Keratinocyte (primary cell): ENCODE measurements at regions not wholly inside any gene's neighbourhood (a gene's known extent, or its start where the extent isn't known, plus 50 kb on each side); places are given as distances from the start of the nearest gene placed in this dataset.

Experiments
- DNase-seq: peaks from one replicate; pipeline ENCODE4 v3.0.0-alpha.2; 2011; ENCODE audit warnings: low read depth, missing footprints, low spot score
- FAIRE-seq: peaks from 2 replicates; lab custom pipeline; 2011; peaks lifted over from hg19 to GRCh38; lab: Jason Lieb, UNC
- H2AFZ ChIP-seq: 2 replicates; pipeline ENCODE4 v1.6.0; 2012; ENCODE audit warnings: low read length, control low read depth, inconsistent platforms; ENCODE audit not compliant: control insufficient read depth
- H3K27ac ChIP-seq: 2 replicates; pipeline ENCODE4 v1.5.1; 2011; ENCODE audit warnings: low read length; ENCODE audit not compliant: control insufficient read depth, insufficient read depth
- H3K27me3 ChIP-seq: 3 replicates; pipeline ENCODE4 v1.6.0; 2011; ENCODE audit warnings: low read length; ENCODE audit not compliant: control insufficient read depth, insufficient read depth; ENCODE audit errors: extremely low read depth
- H3K36me3 ChIP-seq, 2 experiments: 2 replicates in 1 of 2; 3 replicates in 1 of 2; pipeline ENCODE4 v1.5.1; 2011; ENCODE audit warnings: low read length in 2 of 2, mild to moderate bottlenecking in 1 of 2; ENCODE audit not compliant: control insufficient read depth in 2 of 2, insufficient read depth in 2 of 2; ENCODE audit errors: extremely low read depth in 1 of 2
- H3K4me1 ChIP-seq: 3 replicates; pipeline ENCODE4 v1.5.1; 2011; ENCODE audit warnings: low read length; ENCODE audit not compliant: control insufficient read depth, insufficient read depth; ENCODE audit errors: extremely low read depth
- H3K4me2 ChIP-seq: 3 replicates; pipeline ENCODE4 v1.6.0; 2011; ENCODE audit warnings: low read depth, low read length; ENCODE audit not compliant: control insufficient read depth, insufficient read depth; ENCODE audit errors: extremely low read depth
- H3K4me3 ChIP-seq, 3 experiments: fragments of 200-600 bp in 1 of 3; sonication (generic) in 1 of 3; 2 replicates in 2 of 3; 3 replicates in 1 of 3; pipeline ENCODE4 v1.5.1; 2011 to 2016; ENCODE audit warnings: low read length in 3 of 3, mild to moderate bottlenecking in 3 of 3, control low read depth in 2 of 3, inconsistent platforms in 1 of 3, low read depth in 1 of 3, mixed read lengths in 1 of 3, mixed run types in 1 of 3, moderate library complexity in 1 of 3; ENCODE audit not compliant: control insufficient read depth in 2 of 3, insufficient read depth in 2 of 3; ENCODE audit errors: extremely low read depth in 1 of 3
- H3K79me2 ChIP-seq: 2 replicates; pipeline ENCODE4 v1.6.0; 2012; ENCODE audit warnings: low read length; ENCODE audit not compliant: control insufficient read depth, insufficient read depth
- H3K9ac ChIP-seq: 3 replicates; pipeline ENCODE4 v1.6.0; 2011; ENCODE audit warnings: low read length; ENCODE audit not compliant: control insufficient read depth, insufficient read depth; ENCODE audit errors: extremely low read depth
- H3K9me1 ChIP-seq: 3 replicates; pipeline ENCODE4 v1.6.0; 2011; ENCODE audit warnings: low read length; ENCODE audit not compliant: control insufficient read depth, insufficient read depth; ENCODE audit errors: extremely low read depth
- H3K9me3 ChIP-seq: 2 replicates; pipeline ENCODE4 v1.5.1; 2012; ENCODE audit warnings: low read depth, low read length; ENCODE audit not compliant: control insufficient read depth
- H4K20me1 ChIP-seq: 3 replicates; pipeline ENCODE4 v1.6.0; 2011; ENCODE audit warnings: low read length; ENCODE audit not compliant: control insufficient read depth, insufficient read depth; ENCODE audit errors: extremely low read depth
- CTCF ChIP-seq, 3 experiments: IDR thresholded peaks in 1 of 3; conservative IDR thresholded peaks in 1 of 3; optimal IDR thresholded peaks in 1 of 3; 2 replicates in 2 of 3; 3 replicates in 1 of 3; pipeline versions ENCODE3 to v1.5.1; 2011; ENCODE audit warnings: low read length in 3 of 3, mild to moderate bottlenecking in 3 of 3, moderate library complexity in 2 of 3, control low read depth in 1 of 3, inconsistent platforms in 1 of 3; ENCODE audit not compliant: insufficient read depth in 2 of 3; ENCODE audit errors: extremely low read depth in 1 of 3
- EZH2 ChIP-seq: IDR thresholded peaks from one replicate; pipeline ENCODE4 v1.6.1; 2012; ENCODE audit warnings: inconsistent platforms, mild to moderate bottlenecking, low read length, moderate library complexity
- dilution Hi-C: fragments of 300-500 bp; cut with MboI; formaldehyde crosslinking; loops from one replicate; pipeline ENCODE4 v1.7.0; 2020; ENCODE audit warnings: low sequenced_read_pairs; ENCODE audit not compliant: extremely low pct_ligation_motif_present

- Histone ChIP-seq H3K36me3 (no peaks in the 10 kb centered on the region), H3K79me2 (no peaks in the 10 kb centered on the region), H3K4me1 (no peaks in the 10 kb centered on the region), H4K20me1 (no peaks in the 10 kb centered on the region), H3K27ac (no peak overlapping the region), H3K9me1 (no peaks in the 10 kb centered on the region), H3K9ac (no peak overlapping the region), H3K27me3 (no peaks in the 10 kb centered on the region), H3K4me2 (no peak overlapping the region), H2AFZ (no peak overlapping the region), H3K4me3 (no peak overlapping the region), H3K9me3 (no peaks in the 10 kb centered on the region)
- FAIRE-seq: no peak
- dilution Hi-C loops: loop anchor here (25.0 kb wide), 1 partner anchor 363 kb away; no protein-coding TSS in a partner anchor
- TF ChIP-seq CTCF (optimal IDR thresholded peaks at IDR 0.05 in 1 of 3, IDR thresholded peaks at IDR 0.05 in 1 of 3, conservative IDR thresholded peaks at IDR 0.05 in 1 of 3; ENCODE audit: extremely low read depth in 1 of 3, insufficient read depth in 2 of 3, low read length in 3 of 3) (no peak), EZH2 (no peak)
- no peak for DNase-seq
Measured at GRCh38 chr9:26325444-26325829, 567.2 kb downstream of the CAAP1 start.

- no peaks in the 10 kb centered on the region for H3K9me1 ChIP-seq
- H3K79me2 ChIP-seq: no peaks in the 10 kb centered on the region
- H3K9me3 ChIP-seq: no peaks in the 10 kb centered on the region
- H2AFZ ChIP-seq: no peak overlapping the region
- no peak overlapping the region for H3K27ac ChIP-seq
- dilution Hi-C loops: loop anchor here (25.0 kb wide), 1 partner anchor 363 kb away; no protein-coding TSS in a partner anchor
- no peak overlapping the region for H3K9ac ChIP-seq
- H3K4me2 ChIP-seq: no peak overlapping the region
- no peaks in the 10 kb centered on the region for H3K36me3 ChIP-seq
- no peaks in the 10 kb centered on the region for H4K20me1 ChIP-seq
- no peaks in the 10 kb centered on the region for H3K27me3 ChIP-seq
- H3K4me1 ChIP-seq: no peaks in the 10 kb centered on the region
- DNase-seq (no peak), FAIRE-seq (no peak)
- no peak for TF ChIP-seq CTCF (optimal IDR thresholded peaks at IDR 0.05 in 1 of 3, IDR thresholded peaks at IDR 0.05 in 1 of 3, conservative IDR thresholded peaks at IDR 0.05 in 1 of 3; ENCODE audit: extremely low read depth in 1 of 3, insufficient read depth in 2 of 3, low read length in 3 of 3)
- TF ChIP-seq EZH2: no peak
- no peak overlapping the region for H3K4me3 ChIP-seq
Measured at GRCh38 chr9:26324786-26325443, 567.7 kb downstream of the CAAP1 start.
